Lung (tissue), 11 donors: ENCODE measurements at regions not wholly inside any gene's neighbourhood (a gene's known extent, or its start where the extent isn't known, plus 50 kb on each side); places are given as distances from the start of the nearest gene placed in this dataset.

Source experiments
- ATAC-seq: fragments of 200-7000 bp; cut with Tn5 transposase; one replicate; pipeline ENCODE4 v1.9.1; 2020; ENCODE audit warnings: moderate number of reproducible peaks; ENCODE audit not compliant: insufficient read depth, low FRiP score
- DNase-seq, 3 donors: peaks; one replicate each; pipeline ENCODE4 v3.0.0-alpha.2; 2013 to 2017
- H3K27ac ChIP-seq, 2 donors: one replicate each; pipeline ENCODE4 v1.5.1; 2013; ENCODE audit warnings: mild to moderate bottlenecking in 2 of 2, moderate library complexity in 2 of 2, control low read depth in 1 of 2, inconsistent platforms in 1 of 2, low read depth in 1 of 2, low read length in 1 of 2
- H3K27me3 ChIP-seq, 3 donors: one replicate each; pipeline ENCODE4 v1.5.1; 2013; ENCODE audit warnings: low read length in 2 of 3; ENCODE audit not compliant: control insufficient read depth in 3 of 3, insufficient read depth in 3 of 3
- H3K36me3 ChIP-seq, 4 donors: one replicate each; pipeline ENCODE4 v1.5.1; 2013; ENCODE audit warnings: low read length in 4 of 4, mild to moderate bottlenecking in 1 of 4, moderate library complexity in 1 of 4; ENCODE audit not compliant: control insufficient read depth in 4 of 4, insufficient read depth in 4 of 4
- H3K4me1 ChIP-seq, 5 donors: one replicate each; pipeline ENCODE4 v1.5.1; 2013; ENCODE audit warnings: low read length in 5 of 5, mild to moderate bottlenecking in 2 of 5, moderate library complexity in 1 of 5; ENCODE audit not compliant: control insufficient read depth in 5 of 5, insufficient read depth in 5 of 5
- H3K4me3 ChIP-seq: one replicate; pipeline ENCODE4 v1.5.1; 2013; ENCODE audit warnings: mild to moderate bottlenecking, control low read depth, moderate library complexity
- H3K9ac ChIP-seq, 2 donors: one replicate each; pipeline ENCODE4 v1.5.1; 2013; ENCODE audit warnings: low read length in 2 of 2, control low read depth in 1 of 2; ENCODE audit not compliant: insufficient read depth in 1 of 2
- H3K9me3 ChIP-seq, 4 donors: one replicate each; pipeline ENCODE4 v1.5.1; 2013; ENCODE audit warnings: low read length in 3 of 4, mild to moderate bottlenecking in 1 of 4, moderate library complexity in 1 of 4; ENCODE audit not compliant: control insufficient read depth in 4 of 4, insufficient read depth in 3 of 4
- WGBS, 2 donors: extraction: QIAGEN DNeasy Blood & Tissue Kit; methylation state at CpG; one replicate each; pipeline ENCODE4 v1.1.7; 2013; 5-methylcytosine and 5-hydroxymethylcytosine counted together
- TF ChIP-seq, protein P1 (sequence below): IDR thresholded peaks from 2 replicates; pipeline ENCODE4 v1.5.1; 2012; ENCODE audit warnings: mild to moderate bottlenecking; ENCODE audit errors: control extremely low read depth, extremely low read depth
- donor health status: control.
- donor health status: control.
- donor health status: Bipolar disorder and iron deficiency.
- donor health status: healthy.
- donor health status: DM: yes; HTN: yes; CAD: no.

DNA sequence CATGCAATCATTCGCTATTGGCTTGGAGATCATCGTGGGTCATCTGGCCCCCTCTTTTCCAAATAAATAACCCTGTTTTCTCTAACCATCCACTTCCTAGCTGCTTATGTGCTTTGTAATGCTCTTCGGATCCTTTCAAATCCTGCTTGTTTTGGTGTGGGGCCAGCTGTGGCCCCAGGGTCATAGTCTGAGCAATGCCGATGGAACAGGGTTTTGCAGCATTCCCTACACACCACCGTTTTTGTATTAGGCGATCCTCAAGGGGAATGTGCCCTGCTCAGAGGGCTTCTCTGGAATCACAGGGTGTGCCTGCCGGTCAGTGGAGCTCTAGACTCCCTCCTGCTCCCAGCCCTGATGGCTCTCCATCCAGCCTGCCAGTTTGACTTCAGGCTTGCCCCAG is 78.1 kb upstream of the NRXN3 start:
- ATAC-seq (no peak), DNase-seq (no peak)
- H3K27ac ChIP-seq: no peak overlapping the region
- 75 to 80% methylated on average over 7 of the region's 7 CpGs for WGBS, 2 donors
- H3K4me1 ChIP-seq: no peaks in the 10 kb centered on the region
- no peak overlapping the region for H3K9ac ChIP-seq
- TF ChIP-seq, protein P1, sequence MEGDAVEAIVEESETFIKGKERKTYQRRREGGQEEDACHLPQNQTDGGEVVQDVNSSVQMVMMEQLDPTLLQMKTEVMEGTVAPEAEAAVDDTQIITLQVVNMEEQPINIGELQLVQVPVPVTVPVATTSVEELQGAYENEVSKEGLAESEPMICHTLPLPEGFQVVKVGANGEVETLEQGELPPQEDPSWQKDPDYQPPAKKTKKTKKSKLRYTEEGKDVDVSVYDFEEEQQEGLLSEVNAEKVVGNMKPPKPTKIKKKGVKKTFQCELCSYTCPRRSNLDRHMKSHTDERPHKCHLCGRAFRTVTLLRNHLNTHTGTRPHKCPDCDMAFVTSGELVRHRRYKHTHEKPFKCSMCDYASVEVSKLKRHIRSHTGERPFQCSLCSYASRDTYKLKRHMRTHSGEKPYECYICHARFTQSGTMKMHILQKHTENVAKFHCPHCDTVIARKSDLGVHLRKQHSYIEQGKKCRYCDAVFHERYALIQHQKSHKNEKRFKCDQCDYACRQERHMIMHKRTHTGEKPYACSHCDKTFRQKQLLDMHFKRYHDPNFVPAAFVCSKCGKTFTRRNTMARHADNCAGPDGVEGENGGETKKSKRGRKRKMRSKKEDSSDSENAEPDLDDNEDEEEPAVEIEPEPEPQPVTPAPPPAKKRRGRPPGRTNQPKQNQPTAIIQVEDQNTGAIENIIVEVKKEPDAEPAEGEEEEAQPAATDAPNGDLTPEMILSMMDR: no peak
- no peak overlapping the region for H3K4me3 ChIP-seq
- no peaks in the 10 kb centered on the region for H3K36me3 ChIP-seq
- peaks cover 0 to 3% (median 0%) of the 10 kb centered on the region in 3 donors for H3K27me3 ChIP-seq
- peaks cover 0 to 2% (median 0%) of the 10 kb centered on the region in 4 donors for H3K9me3 ChIP-seq

DNA sequence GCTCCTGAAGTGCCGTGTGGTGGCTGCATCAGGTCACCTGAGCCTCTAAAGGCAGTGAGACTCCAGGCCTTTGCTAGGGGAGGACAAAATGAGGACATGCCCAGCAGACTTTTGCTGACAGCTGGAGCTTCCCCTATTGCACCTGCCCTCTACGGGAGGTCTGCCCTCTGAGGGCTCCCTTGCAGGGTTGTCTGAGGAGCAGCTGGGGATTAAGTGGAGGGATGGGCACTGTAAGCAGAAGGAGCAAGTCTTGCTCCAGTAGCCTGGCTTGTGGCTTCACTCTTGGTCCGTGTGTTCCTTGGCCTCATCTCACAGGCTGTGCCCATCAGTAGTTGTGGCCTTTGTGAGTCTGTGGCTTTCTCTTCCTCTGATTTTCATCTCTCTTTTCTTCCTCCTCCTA is 66.9 kb upstream of the NRXN3 start:
- Histone ChIP-seq H3K9ac (no peak overlapping the region), H3K27me3 (no peaks in the 10 kb centered on the region), H3K27ac (no peak overlapping the region), H3K9me3 (peaks cover 0 to 2% (median 0%) of the 10 kb centered on the region in 4 donors), H3K4me1 (no peaks in the 10 kb centered on the region), H3K4me3 (no peak overlapping the region), H3K36me3 (no peaks in the 10 kb centered on the region)
- DNase-seq (no peak), ATAC-seq (no peak)
- TF ChIP-seq, protein P1: no peak
- 57 to 65% methylated on average over 3 of the region's 3 CpGs for WGBS, 2 donors

DNA sequence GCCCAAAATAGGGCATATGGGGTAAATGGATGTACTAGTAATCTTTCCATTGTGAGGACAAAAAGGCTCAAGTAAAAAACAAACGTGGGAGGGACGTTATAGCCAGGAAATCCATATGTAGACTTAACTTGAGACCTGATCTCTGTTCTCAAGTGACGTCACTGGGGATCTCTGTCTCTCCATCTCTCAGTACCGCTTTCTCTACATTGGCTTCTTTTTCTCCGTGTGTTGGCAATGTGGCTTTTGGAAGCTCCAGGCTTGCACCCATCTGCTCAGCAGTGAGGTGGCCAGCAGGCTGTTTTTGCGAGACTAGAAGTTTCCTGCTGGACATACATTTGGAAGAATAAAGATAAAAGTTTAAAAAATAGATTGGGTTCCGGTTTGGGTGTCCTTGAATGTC is 66.0 kb upstream of the NRXN3 start:
- TF ChIP-seq, protein P1: no peak
- ATAC-seq (no peak), DNase-seq (no peak)
- WGBS, 2 donors: 73 to 75% methylated on average over 7 of the region's 7 CpGs
- Histone ChIP-seq H3K27me3 (no peaks in the 10 kb centered on the region), H3K4me3 (no peak overlapping the region), H3K36me3 (no peaks in the 10 kb centered on the region), H3K9me3 (no peaks in the 10 kb centered on the region), H3K4me1 (no peaks in the 10 kb centered on the region), H3K9ac (no peak overlapping the region), H3K27ac (no peak overlapping the region)

DNA sequence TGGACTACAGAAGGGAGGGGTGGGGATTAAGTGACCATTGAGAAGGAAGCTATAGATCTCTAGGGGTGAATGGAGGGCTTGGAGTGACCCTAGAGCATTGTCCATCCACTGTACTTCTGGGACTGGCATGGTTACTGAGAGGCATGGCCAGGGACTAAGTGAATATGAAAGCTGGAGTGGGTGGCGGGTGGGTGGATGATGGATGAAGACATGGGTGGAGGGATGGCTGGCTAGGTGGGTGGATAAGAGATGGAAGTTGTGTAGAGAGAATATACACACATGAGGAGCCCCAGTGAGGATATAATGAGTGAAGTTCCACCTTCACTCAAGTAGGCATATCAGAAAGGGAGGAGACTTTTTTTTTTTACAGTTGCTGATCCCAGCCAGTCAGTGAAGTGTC is 65.5 kb upstream of the NRXN3 start:
- H3K9me3 ChIP-seq: no peaks in the 10 kb centered on the region
- no peaks in the 10 kb centered on the region for H3K36me3 ChIP-seq
- no peak overlapping the region for H3K9ac ChIP-seq
- H3K4me3 ChIP-seq: no peak overlapping the region
- WGBS, 2 donors: 86 to 97% methylated on average over 1 of the region's 1 CpG
- TF ChIP-seq, protein P1: no peak
- no peaks in the 10 kb centered on the region for H3K4me1 ChIP-seq
- no peak for DNase-seq
- H3K27me3 ChIP-seq: no peaks in the 10 kb centered on the region
- no peak overlapping the region for H3K27ac ChIP-seq
- ATAC-seq: no peak
